HCT116 (cell line): ENCODE measurements at regions not wholly inside any gene's neighbourhood (a gene's known extent, or its start where the extent isn't known, plus 50 kb on each side); places are given as distances from the start of the nearest gene placed in this dataset.

Source experiments
- ATAC-seq: fragments of 200-7000 bp; cut with Tn5 transposase; 2 replicates; pipeline ENCODE4 v1.9.1; 2020; ENCODE audit warnings: mild to moderate bottlenecking, moderate library complexity
- BruUV-seq: library from RNA; stranded (reverse); fragments of 400-500 nt; replicated peaks from 2 replicates; lab custom pipeline; 2021; lab: Mats Ljungman, UMichigan
- CTCF ChIA-PET: fragments of 300-600 bp; sonication (Branson Sonifier 250); formaldehyde crosslinking; loops from one replicate; lab custom pipeline; 2021; ENCODE audit warnings: antibody characterized with exemption; lab: Charles Lee
- POLR2A ChIA-PET: fragments of 300-600, 350-600 bp; sonication (Branson Sonifier 250); formaldehyde crosslinking; loops from one replicate; lab custom pipeline; 2021; ENCODE audit warnings: antibody characterized with exemption; lab: Charles Lee
- RAD21 ChIA-PET, 2 experiments: fragments of 300-600 bp; sonication (Branson Sonifier 250); formaldehyde crosslinking; loops; one replicate each; lab custom pipeline; 2023; ENCODE audit warnings: low total read pairs in 2 of 2; ENCODE audit not compliant: uncharacterized antibody in 2 of 2, unreplicated experiment in 2 of 2, low non-redundant PET in 1 of 2; lab: Charles Lee
- DNase-seq: peaks from one replicate; pipeline ENCODE4 v3.0.0-alpha.2; 2010; ENCODE audit warnings: low read depth, low spot score
- H2AFZ ChIP-seq: fragments of 200-600 bp; shearing (Covaris generic), sonication (generic); 2 replicates; pipeline ENCODE4 v1.6.1; 2017; ENCODE audit warnings: low read depth, mixed run types, mixed read lengths, antibody characterized with exemption, low read length; ENCODE audit not compliant: poor library complexity, severe bottlenecking
- H3K27ac ChIP-seq: 2 replicates; pipeline ENCODE4 v1.5.1; 2012; ENCODE audit warnings: low read depth, low read length
- H3K27me3 ChIP-seq: fragments of 200-600 bp; sonication (generic); 2 replicates; pipeline ENCODE4 v1.6.1; 2016; ENCODE audit warnings: mixed run types, low read length, mixed read lengths; ENCODE audit not compliant: insufficient read depth
- H3K36me3 ChIP-seq, 2 experiments: fragments of 200-500 bp in 1 of 2; fragments of 200-600 bp in 1 of 2; sonication (Bioruptor generic) in 1 of 2; sonication (generic) in 1 of 2; 2 replicates each; pipeline versions ENCODE4 v1.5.1 to v1.6.1; 2014 to 2016; ENCODE audit warnings: low read length in 2 of 2, inconsistent platforms in 1 of 2, mixed read lengths in 1 of 2, mixed run types in 1 of 2; ENCODE audit not compliant: insufficient read depth in 2 of 2, control insufficient read depth in 1 of 2
- H3K4me1 ChIP-seq, 2 experiments: fragments of 200-600 bp in 1 of 2; sonication (generic) in 1 of 2; 2 replicates each; pipeline versions ENCODE4 v1.5.1 to v1.6.1; 2012 to 2017; ENCODE audit warnings: low read length in 2 of 2, inconsistent platforms in 1 of 2, mild to moderate bottlenecking in 1 of 2, mixed read lengths in 1 of 2, mixed run types in 1 of 2, moderate library complexity in 1 of 2; ENCODE audit not compliant: insufficient read depth in 2 of 2, control insufficient read depth in 1 of 2
- H3K4me2 ChIP-seq: fragments of 200-600 bp; sonication (generic); 2 replicates; pipeline ENCODE4 v1.6.1; 2017; ENCODE audit warnings: mixed run types, low read length, mixed read lengths
- H3K4me3 ChIP-seq, 2 experiments: fragments of 200-600 bp in 1 of 2; sonication (generic) in 1 of 2; replicated peaks in 1 of 2; 2 replicates each; pipeline ENCODE4 v1.5.1; 2011 to 2016; ENCODE audit warnings: low read length in 2 of 2, control low read depth in 1 of 2, low read depth in 1 of 2, mild to moderate bottlenecking in 1 of 2, mixed read lengths in 1 of 2, mixed run types in 1 of 2
- H3K79me2 ChIP-seq: fragments of 200-600 bp; sonication (generic); 2 replicates; pipeline ENCODE4 v1.6.1; 2017; ENCODE audit warnings: mild to moderate bottlenecking, mixed run types, low read length, moderate library complexity, mixed read lengths; ENCODE audit not compliant: insufficient read depth
- H3K9ac ChIP-seq: fragments of 200-600 bp; sonication (generic); 2 replicates; pipeline ENCODE4 v1.6.1; 2016; ENCODE audit warnings: low read length, mixed read lengths
- H3K9me2 ChIP-seq: fragments of 200-600 bp; sonication (generic), shearing (Covaris generic); 2 replicates; pipeline ENCODE4 v1.6.1; 2017; ENCODE audit warnings: mixed run types, mild to moderate bottlenecking, moderate library complexity; ENCODE audit not compliant: insufficient read depth
- H3K9me3 ChIP-seq, 2 experiments: fragments of 200-500 bp in 1 of 2; fragments of 200-600 bp in 1 of 2; sonication (Bioruptor generic) in 1 of 2; sonication (generic) in 1 of 2; 2 replicates each; pipeline ENCODE4 v1.6.1; 2014 to 2017; ENCODE audit warnings: low read length in 2 of 2, mixed read lengths in 2 of 2, inconsistent platforms in 1 of 2, low read depth in 1 of 2, mild to moderate bottlenecking in 1 of 2, mixed run types in 1 of 2, moderate library complexity in 1 of 2; ENCODE audit not compliant: control insufficient read depth in 1 of 2, insufficient read depth in 1 of 2
- H4K20me1 ChIP-seq: fragments of 200-600 bp; sonication (generic), shearing (Covaris generic); 2 replicates; pipeline ENCODE4 v1.6.1; 2017; ENCODE audit warnings: mixed run types, mild to moderate bottlenecking, moderate library complexity; ENCODE audit not compliant: insufficient read depth
- CEBPB ChIP-seq: IDR thresholded peaks from 2 replicates; pipeline ENCODE4 v1.6.1; 2012; ENCODE audit warnings: low read depth
- EGR1 ChIP-seq: IDR thresholded peaks from 2 replicates; pipeline ENCODE4 v1.6.1; 2012; ENCODE audit warnings: low read depth
- ELF1 ChIP-seq: IDR thresholded peaks from 2 replicates; pipeline ENCODE4 v1.6.1; 2012; ENCODE audit warnings: low read depth, borderline replicate concordance
- EZH2 ChIP-seq: fragments of 200-600 bp; sonication (generic); IDR thresholded peaks from 2 replicates; pipeline ENCODE4 v1.6.1; 2017; ENCODE audit warnings: antibody characterized with exemption, mixed run types
- EZH2phosphoT487 ChIP-seq: fragments of 200-600 bp; IDR thresholded peaks from 2 replicates; pipeline ENCODE4 v1.6.1; 2018; ENCODE audit warnings: antibody characterized with exemption, borderline replicate concordance
- MAX ChIP-seq: IDR thresholded peaks from 2 replicates; pipeline ENCODE4 v1.6.1; 2012
- RAD21 ChIP-seq: IDR thresholded peaks from 2 replicates; pipeline ENCODE4 v1.6.1; 2012; ENCODE audit warnings: low read depth, mild to moderate bottlenecking
- REST ChIP-seq: IDR thresholded peaks from 2 replicates; pipeline ENCODE4 v1.6.1; 2012; ENCODE audit warnings: low read depth
- SIN3A ChIP-seq: IDR thresholded peaks from 2 replicates; pipeline ENCODE4 v1.6.1; 2012; ENCODE audit warnings: low read depth
- SP1 ChIP-seq: IDR thresholded peaks from 2 replicates; pipeline ENCODE4 v1.6.1; 2012; ENCODE audit warnings: low read depth
- ZFX ChIP-seq: fragments of 450-650 bp; IDR thresholded peaks from 2 replicates; pipeline ENCODE4 v1.6.1; 2017
- ZNF274 ChIP-seq: fragments of 200-500 bp; sonication (Bioruptor generic); IDR thresholded peaks from 2 replicates; pipeline ENCODE4 v1.6.1; 2014; ENCODE audit warnings: mild to moderate bottlenecking, low read depth, low read length, inconsistent platforms
- intact Hi-C: fragments of 100-400 bp; cut with micrococcal nuclease; formaldehyde crosslinking; loops from 2 replicates; pipeline ENCODE4 v1.10.0; 2022

GRCh38 chr1:68800182-68800581, 303.3 kb upstream of the DEPDC1 start:
- H3K27ac ChIP-seq, result no peak overlapping the region
- no peak overlapping the region for H3K9ac ChIP-seq
- no peaks in the 10 kb centered on the region for H3K4me1 ChIP-seq
- no peak overlapping the region for H3K4me3 ChIP-seq
- no peak overlapping the region for H3K4me2 ChIP-seq
- ATAC-seq (no peak), DNase-seq (no peak)
- CTCF ChIA-PET, result no interaction called here
- RAD21 ChIA-PET, result no interaction called here
- no peak overlapping the region for H2AFZ ChIP-seq
- H4K20me1 ChIP-seq, result no peaks in the 10 kb centered on the region
- H3K36me3 ChIP-seq, result no peaks in the 10 kb centered on the region
- H3K79me2 ChIP-seq, result no peaks in the 10 kb centered on the region
- no peaks in the 10 kb centered on the region for H3K9me2 ChIP-seq
- BruUV-seq, result no TSS peak
- H3K9me3 ChIP-seq, result no peaks in the 10 kb centered on the region
- POLR2A ChIA-PET, result no interaction called here
- no peaks in the 10 kb centered on the region for H3K27me3 ChIP-seq
- no peak for TF ChIP-seq ELF1
- TF ChIP-seq EGR1, result no peak
- TF ChIP-seq ZFX, result no peak
- TF ChIP-seq EZH2phosphoT487, result no peak
- TF ChIP-seq ZNF274, result no peak
- no peak for TF ChIP-seq SIN3A
- intact Hi-C loops, result no loop called here

DNA sequence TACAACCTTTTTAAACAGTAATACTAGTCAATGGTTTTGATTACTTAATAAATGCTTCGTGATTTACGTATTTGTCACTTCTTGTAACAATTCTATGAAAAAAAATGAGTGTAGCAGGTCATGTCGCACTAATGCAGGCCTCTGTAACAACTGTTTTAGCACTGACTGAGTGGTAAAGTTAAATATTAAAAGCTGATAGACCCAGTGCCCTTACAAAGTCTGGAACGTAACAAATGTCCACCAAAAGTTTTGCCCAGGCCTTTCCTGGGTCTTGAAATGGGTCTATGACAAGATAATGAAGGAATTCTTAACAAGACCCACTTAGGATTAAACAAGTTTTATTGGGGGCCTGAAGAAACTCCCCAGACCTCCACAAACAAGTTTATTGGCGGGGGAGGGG, 304.6 kb upstream of the DEPDC1 start:
- no peak for TF ChIP-seq ZNF274
- TF ChIP-seq SP1, result no peak
- no peak for TF ChIP-seq CEBPB
- TF ChIP-seq RAD21, result no peak
- TF ChIP-seq EZH2, result no peak
- TF ChIP-seq MAX, result no peak
- TF ChIP-seq REST, result no peak
- no peak for TF ChIP-seq EGR1
- no peak for TF ChIP-seq EZH2phosphoT487
- ATAC-seq (no peak), DNase-seq (no peak)
- Histone ChIP-seq H3K27me3 (no peaks in the 10 kb centered on the region), H3K9ac (no peak overlapping the region), H4K20me1 (no peaks in the 10 kb centered on the region), H3K9me3 (no peaks in the 10 kb centered on the region), H2AFZ (no peak overlapping the region), H3K27ac (no peak overlapping the region), H3K79me2 (no peaks in the 10 kb centered on the region), H3K4me1 (no peaks in the 10 kb centered on the region), H3K4me3 (no peak overlapping the region), H3K9me2 (no peaks in the 10 kb centered on the region), H3K4me2 (no peak overlapping the region), H3K36me3 (no peaks in the 10 kb centered on the region)
- BruUV-seq, result no TSS peak
- intact Hi-C loops, result no loop called here
- ChIA-PET POLR2A (no interaction called here), CTCF (no interaction called here), RAD21 (no interaction called here)
